GM18502 (cell line): ENCODE measurements at regions not wholly inside any gene's neighbourhood (a gene's known extent, or its start where the extent isn't known, plus 50 kb on each side); places are given as distances from the start of the nearest gene placed in this dataset.
"Not testable (repeated sequence)": the region's sequence is repeated elsewhere in the genome, so short reads cannot be mapped to it uniquely, and the experiment has no call there.

Experiments used
- ATAC-seq: cut with Tn5 transposase; IDR thresholded peaks from one replicate; pipeline ENCODE4 v1.9.1; 2021; ENCODE audit warnings: mild to moderate bottlenecking; ENCODE audit not compliant: unreplicated experiment, poor library complexity

GRCh38 chr1:83194610-83195009 is 804.3 kb downstream of the TTLL7 start:
- ATAC-seq, result not testable (repeated sequence)

DNA sequence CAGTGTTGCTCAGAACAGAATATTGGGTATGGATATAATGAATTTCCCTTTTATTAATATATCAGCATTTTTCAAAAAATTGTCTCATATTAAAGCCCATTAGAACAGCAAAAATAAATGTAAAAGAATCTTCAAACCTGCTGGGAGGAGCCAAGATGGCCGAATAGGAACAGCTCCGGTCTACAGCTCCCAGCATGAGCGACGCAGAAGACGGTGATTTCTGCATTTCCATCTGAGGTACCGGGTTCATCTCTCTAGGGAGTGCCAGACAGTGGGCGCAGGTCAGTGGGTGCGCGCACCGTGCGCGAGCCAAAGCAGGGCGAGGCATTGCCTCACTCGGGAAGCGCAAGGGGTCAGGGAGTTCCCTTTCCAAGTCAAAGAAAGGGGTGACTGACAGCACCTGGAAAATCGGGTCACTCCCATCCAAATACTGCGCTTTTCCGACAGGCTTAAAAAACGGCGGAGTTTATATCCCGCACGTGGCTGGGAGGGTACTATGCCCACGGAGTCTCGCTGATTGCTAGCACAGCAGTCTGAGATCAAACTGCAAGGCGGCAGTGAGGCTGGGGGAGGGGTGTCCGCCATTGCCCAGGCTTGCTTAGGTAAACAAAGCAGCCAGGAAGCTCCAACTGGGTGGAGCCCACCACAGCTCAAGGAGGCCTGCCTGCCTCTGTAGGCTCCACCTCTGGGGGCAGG is 816.8 kb downstream of the TTLL7 start:
- not testable (repeated sequence) for ATAC-seq

DNA sequence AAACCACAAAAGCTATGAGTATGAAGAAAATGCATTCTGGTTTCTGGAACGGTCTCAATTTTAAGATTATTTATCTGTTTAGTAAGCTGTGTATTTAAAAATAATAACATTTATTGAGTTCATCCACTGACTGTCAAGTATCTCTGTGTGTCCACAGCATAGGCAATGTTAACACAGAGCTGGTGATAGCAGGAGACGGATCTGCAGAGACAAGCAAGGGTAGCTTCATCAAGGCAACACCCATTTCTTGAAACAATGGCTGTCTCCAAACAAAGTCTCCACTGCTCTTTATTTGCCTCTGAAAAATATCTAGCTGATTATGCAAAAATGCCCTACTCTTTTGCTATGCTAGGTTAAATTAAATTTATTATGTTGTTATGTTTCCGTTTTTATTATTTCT is 818.3 kb downstream of the TTLL7 start:
- not testable (repeated sequence) for ATAC-seq

DNA sequence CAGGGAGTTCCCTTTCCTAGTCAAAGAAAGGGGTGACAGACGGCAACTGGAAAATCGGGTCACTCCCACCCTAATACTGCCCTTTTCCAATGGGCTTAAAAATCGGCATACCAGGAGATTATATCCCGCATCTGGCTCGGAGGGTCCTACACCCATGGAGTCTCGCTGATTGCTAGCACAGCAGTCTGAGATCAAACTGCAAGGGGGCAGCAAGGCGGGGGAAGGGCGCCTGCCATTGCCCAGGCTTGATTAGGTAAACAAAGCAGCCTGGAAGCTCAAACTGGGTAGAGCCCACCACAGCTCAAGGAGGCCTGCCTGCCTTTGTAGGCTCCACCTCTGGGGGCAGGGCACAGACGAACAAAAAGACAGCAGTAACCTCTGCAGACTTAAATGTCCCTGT is 831.3 kb downstream of the TTLL7 start:
- not testable (repeated sequence) for ATAC-seq

DNA sequence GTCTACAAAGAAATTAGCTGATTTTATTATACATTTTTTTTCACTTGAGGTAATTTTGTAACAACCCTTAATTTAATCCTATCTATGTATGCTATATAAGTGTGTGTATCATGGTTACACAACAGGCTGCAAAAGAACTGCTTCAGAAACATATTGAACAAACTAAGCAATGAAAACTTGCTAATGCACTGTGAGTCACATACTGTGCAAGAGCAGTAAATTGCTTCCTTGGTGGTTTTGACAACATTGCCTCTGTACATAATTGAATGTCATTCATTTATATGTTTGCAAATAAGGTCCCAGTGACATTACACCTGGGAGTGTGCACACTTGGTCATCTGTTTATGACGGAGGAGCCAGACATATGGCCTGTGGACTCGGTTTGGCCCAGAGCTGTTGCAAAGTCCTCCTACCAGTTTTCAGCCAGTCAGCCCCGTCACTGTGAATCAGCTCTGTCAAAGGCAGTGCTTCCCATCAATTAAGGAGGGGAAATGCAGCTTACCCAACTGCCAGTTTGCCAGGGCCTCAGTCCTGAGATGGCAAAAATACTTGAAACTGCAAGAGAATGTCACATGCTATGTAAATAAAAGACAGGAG is 835.0 kb downstream of the TTLL7 start:
- ATAC-seq, result not testable (repeated sequence)

- ATAC-seq, result not testable (repeated sequence)
Observed at GRCh38 chr1:83158924-83159323, 840.0 kb downstream of the TTLL7 start.

GRCh38 chr1:83154306-83154705 is 844.6 kb downstream of the TTLL7 start:
- not testable (repeated sequence) for ATAC-seq

DNA sequence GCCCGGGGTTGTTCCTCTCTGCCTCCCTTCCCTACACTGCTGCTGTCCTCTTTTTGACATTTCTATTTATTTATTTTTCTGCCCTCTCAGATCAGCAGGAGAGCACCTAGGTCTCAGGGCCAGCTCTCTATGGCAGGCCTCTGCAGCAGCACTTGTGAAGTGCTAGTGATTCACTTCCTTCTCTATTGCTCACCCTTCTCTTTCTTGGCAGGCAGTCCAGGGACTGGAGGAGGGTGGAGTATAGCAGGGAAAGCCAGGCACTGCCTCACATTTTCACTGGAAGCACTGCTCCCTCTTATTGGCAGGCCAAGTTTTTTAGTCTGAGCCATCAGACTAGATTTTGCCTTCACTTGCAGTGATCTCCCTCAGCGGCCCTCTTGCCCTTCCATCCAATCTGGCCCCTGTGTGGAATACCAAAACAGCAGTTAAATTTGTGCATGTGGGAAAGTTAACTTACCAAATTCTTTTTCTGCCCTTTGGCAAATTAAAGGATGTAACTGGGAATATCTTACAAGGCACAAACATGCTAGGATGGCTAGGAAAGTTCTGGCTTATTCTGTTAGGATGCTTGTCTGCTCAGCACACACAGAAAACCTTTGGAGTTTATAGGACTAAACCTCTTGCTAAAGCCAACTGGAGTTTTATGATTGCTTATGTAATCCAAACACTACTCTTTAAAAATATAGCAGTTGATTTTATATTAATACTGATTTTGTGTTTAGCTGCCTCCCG is 847.6 kb downstream of the TTLL7 start:
- not testable (repeated sequence) for ATAC-seq

GRCh38 chr1:83150479-83150878 is 848.5 kb downstream of the TTLL7 start:
- not testable (repeated sequence) for ATAC-seq

DNA sequence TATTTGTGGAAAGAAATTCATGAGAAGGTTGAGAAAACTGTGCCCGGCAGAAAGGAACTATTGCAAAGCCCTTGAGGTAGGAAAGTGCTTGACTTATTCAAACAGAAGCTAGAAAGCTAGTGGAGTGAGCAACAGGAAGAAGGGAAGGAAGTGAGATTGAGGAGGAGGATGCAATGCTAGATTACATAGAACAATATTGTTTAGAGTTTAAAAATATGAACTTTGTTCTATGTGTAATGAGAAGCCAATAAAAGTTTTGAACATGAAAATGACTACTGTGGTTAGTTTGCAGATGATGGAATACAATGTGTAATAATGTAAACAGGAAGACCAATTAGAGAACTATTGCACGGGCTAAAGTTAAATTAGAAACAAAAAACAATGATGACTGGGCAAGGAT is 853.1 kb downstream of the TTLL7 start:
- ATAC-seq, result not testable (repeated sequence)

- not testable (repeated sequence) for ATAC-seq
Observed at GRCh38 chr1:83142802-83143201, 856.1 kb downstream of the TTLL7 start.

DNA sequence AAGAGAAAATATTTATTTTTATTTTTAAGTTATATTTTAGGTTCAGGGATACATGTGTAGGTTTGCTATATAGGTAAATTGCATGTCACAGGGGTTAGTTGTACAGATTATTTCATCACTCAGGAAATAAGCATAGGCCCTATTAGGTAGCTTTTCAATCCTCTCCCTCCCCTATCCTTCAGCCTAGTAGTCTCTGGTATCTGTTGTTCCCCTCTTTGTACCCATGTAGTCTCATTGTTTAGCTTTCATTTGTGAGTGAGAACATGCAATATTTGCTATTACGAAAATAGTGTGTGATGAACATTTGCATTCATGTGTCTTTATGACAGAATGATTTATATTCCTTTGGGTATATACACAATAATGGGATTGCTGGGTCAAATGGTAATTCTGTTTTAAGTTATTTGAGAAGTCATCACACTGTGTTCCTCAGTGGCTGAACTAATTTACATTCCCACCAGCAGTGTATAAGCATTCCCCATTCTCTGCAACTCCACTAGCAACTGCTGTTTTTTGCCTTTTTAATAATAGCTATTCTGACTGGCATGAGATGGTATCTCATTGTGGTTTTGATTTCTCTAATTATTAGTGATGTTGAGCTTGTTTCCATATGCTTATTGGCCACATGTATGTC is 863.3 kb downstream of the TTLL7 start:
- ATAC-seq, result not testable (repeated sequence)

GRCh38 chr1:83134322-83135014 is 864.5 kb downstream of the TTLL7 start:
- ATAC-seq, result not testable (repeated sequence)

- no peak for ATAC-seq
Observed at GRCh38 chr1:83131692-83131955, 867.3 kb downstream of the TTLL7 start.

GRCh38 chr1:83130886-83131691 is 867.8 kb downstream of the TTLL7 start:
- peak; percentile 60 for ATAC-seq

DNA sequence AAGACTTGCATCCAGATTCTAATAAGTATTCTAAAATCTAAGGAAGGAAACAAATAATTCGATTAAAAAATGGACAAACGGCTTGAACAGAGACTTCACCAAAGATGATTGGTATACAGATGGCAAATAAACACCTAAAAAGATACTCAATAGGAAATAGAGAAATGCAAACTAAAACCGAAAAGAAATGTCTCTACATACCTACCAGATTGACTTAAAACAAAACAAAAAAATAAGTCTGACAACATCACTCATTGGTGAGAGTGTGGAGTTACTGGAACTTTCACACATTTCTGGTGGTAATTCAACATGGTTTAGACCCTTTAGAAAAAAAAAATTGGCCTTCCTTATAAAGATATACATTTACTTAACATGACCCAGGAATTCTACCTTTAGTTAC is 869.8 kb downstream of the TTLL7 start:
- no peak for ATAC-seq

GRCh38 chr1:83125456-83125855 is 873.5 kb downstream of the TTLL7 start:
- no peak for ATAC-seq

- no peak for ATAC-seq
Observed at GRCh38 chr1:83123019-83123418, 875.9 kb downstream of the TTLL7 start.

DNA sequence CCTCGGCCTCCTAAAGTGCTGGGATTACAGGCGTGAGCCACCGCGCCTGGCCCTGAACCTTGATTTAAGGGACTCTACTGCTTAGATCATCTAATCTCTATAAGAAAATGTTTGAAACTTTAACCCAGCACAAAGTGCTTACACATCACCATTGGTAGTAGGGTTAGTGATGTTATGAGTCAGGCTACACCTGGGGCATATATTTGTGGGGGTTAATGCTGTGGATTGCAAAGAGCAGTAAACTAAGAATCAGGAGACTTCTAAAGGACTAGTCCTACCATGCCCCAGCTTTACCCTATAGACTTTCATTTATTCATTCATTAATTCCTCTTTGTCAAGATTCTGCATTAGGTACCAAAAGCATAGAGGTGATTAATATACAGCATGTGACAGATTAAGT is 880.5 kb downstream of the TTLL7 start:
- ATAC-seq, result no peak

DNA sequence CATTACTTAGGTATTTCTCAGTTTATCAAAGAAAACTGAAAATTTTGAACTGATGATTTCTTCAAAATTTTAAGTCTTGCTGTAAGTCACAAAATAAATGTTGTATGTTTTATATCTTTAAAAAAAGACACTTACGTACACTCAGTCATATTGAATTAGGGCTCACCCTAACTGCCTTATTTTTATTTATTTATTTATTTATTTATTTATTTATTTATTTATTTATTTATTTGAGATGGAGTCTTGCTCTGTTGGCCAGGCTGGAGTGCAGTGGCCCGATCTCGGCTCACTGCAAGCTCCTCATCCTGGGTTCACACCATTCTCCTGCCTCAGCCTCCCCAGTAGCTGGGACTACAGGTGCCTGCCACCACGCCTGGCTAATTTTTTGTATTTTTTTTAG is 881.9 kb downstream of the TTLL7 start:
- ATAC-seq, result not testable (repeated sequence)
